B cell (primary cell): ENCODE measurements at regions not wholly inside any gene's neighbourhood (a gene's known extent, or its start where the extent isn't known, plus 50 kb on each side); places are given as distances from the start of the nearest gene placed in this dataset. TPM values are rescaled to one million over a fixed set of nuclear protein-coding genes. Genes with fewer than 3 reads are reported as not detected.

Source experiments
- small RNA-seq: library from RNA; depleted of rRNA; stranded (forward); fragments of <200 nt; gene quantifications from one replicate; pipeline ENCODE3, GENCODE V24; 2012; ENCODE audit warnings: low replicate concordance, low read depth; ENCODE audit not compliant: insufficient read length

Small RNA genes lying in the stretch of these regions (small RNA-seq; reads per million reads assigned to genes)
- gene MIR3680-1: not detected
